ENCODE measurements at regions not wholly inside any gene's neighbourhood (a gene's known extent, or its start where the extent isn't known, plus 50 kb on each side); places are given as distances from the start of the nearest gene placed in this dataset.

- no peak overlapping the region for H3K4me3 ChIP-seq (ENCODE audit: low read depth, low read length)
- DNase-seq (ENCODE audit: low read depth) = no peak
- TF ChIP-seq CTCF (conservative IDR thresholded peaks at IDR 0.05; ENCODE audit: low read depth, low read length) = no peak
These were observed 287.8 kb downstream of the RPS24 start for GRCh38 chr10:78321500-78321899.

DNA sequence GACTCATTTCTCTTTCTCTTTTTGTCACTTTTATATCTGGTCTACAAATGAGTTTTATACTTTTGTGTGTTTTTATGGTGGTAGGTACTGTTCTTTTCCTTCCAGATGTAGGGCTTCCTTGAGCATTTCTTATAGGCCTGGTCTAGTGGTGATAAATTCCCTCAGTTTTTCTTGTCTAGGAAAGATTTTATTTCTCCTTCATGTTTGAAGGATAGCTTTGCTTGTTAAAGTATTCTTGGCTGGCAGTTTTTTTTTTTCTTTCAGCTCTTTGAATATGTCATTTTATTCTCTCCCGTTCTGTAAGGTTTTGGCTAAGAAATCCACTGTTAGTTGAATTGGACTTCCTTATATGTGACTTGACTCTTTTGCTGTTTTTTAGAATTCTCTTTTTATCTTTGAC, 292.7 kb downstream of the RPS24 start:
- no peak for DNase-seq (ENCODE audit: low read depth)
- no peak for TF ChIP-seq CTCF (conservative IDR thresholded peaks at IDR 0.05; ENCODE audit: low read depth, low read length)
- H3K4me3 ChIP-seq (ENCODE audit: low read depth, low read length) = no peak overlapping the region

- TF ChIP-seq CTCF (conservative IDR thresholded peaks at IDR 0.05; ENCODE audit: low read depth, low read length) = no peak
- no peak overlapping the region for H3K4me3 ChIP-seq (ENCODE audit: low read depth, low read length)
- no peak for DNase-seq (ENCODE audit: low read depth)
These were observed 294.3 kb downstream of the RPS24 start for GRCh38 chr10:78327778-78328591.

DNA sequence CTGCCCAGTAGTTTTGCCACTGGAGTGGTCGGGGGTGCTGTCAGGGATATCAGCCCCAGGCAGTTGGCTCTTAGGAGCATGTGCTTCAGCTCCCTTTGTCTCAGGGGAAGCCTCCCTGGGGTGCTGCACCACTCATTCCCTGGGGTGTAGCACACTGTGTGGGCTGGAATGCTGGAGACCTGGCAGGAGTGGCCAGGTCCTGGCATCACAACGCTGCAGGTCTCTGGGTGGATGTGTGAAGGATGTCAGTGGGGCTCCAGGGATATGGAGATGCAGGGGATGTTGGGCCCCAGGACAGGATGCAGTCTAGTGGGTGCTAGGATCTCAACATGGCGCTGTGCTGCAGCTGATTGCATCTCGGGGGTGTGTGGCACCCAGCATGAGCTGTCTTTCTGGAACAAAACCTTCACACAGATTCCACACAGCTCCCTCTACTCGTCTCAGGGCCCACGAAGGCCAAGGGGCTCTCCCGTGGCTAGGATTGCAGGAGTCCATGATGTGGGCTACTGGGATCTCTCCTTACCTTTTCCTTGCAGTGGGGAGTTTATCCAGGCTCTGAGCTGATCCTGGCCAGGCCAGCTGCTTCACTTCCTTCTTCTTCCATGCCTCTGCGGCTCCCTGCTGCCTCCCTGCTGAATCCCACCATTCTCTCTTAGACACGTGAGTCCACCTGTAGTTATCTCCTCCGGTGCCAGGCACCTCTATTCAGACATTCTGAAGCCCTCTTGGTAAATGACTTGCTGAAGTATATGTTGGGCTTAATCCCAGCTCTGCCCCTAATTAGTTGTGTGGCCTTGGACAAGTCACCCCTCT, 295.1 kb downstream of the RPS24 start:
- TF ChIP-seq CTCF (conservative IDR thresholded peaks at IDR 0.05; ENCODE audit: low read depth, low read length) = no peak
- no peak overlapping the region for H3K4me3 ChIP-seq (ENCODE audit: low read depth, low read length)
- no peak for DNase-seq (ENCODE audit: low read depth)

- H3K4me3 ChIP-seq (ENCODE audit: low read depth, low read length) = no peak overlapping the region
- no peak for TF ChIP-seq CTCF (conservative IDR thresholded peaks at IDR 0.05; ENCODE audit: low read depth, low read length)
- DNase-seq (ENCODE audit: low read depth) = no peak
These were observed 297.2 kb downstream of the RPS24 start for GRCh38 chr10:78330884-78331283.

- no peak for DNase-seq (ENCODE audit: low read depth)
- H3K4me3 ChIP-seq (ENCODE audit: low read depth, low read length) = no peak overlapping the region
- no peak for TF ChIP-seq CTCF (conservative IDR thresholded peaks at IDR 0.05; ENCODE audit: low read depth, low read length)
These were observed 297.8 kb downstream of the RPS24 start for GRCh38 chr10:78331391-78331922.

All from epithelial cell of proximal tubule (primary cell).